ENCODE measurements at regions not wholly inside any gene's neighbourhood (a gene's known extent, or its start where the extent isn't known, plus 50 kb on each side); places are given as distances from the start of the nearest gene placed in this dataset.

- no peak for DNase-seq
Measured at GRCh38 chr15:95265419-95265997, 1034.1 kb downstream of the MCTP2 start.

- DNase-seq = no peak
Measured at GRCh38 chr15:95266451-95267061, 1035.2 kb downstream of the MCTP2 start.

- DNase-seq = no peak
Measured at GRCh38 chr15:95267481-95267880, 1036.1 kb downstream of the MCTP2 start.

GRCh38 chr15:95269242-95270183 is 1038.2 kb downstream of the MCTP2 start:
- no peak for DNase-seq

GRCh38 chr15:95274101-95274500 is 1042.7 kb downstream of the MCTP2 start:
- no peak for DNase-seq

- DNase-seq = no peak
Measured at GRCh38 chr15:95277266-95277665, 1045.9 kb downstream of the MCTP2 start.

GRCh38 chr15:95278532-95279245 is 1047.3 kb downstream of the MCTP2 start:
- no peak for DNase-seq

- no peak for DNase-seq
Measured at GRCh38 chr15:95279277-95280019, 1048.1 kb downstream of the MCTP2 start.

GRCh38 chr15:95280711-95281110 is 1049.3 kb downstream of the MCTP2 start:
- no peak for DNase-seq

GRCh38 chr15:95281470-95281869 is 1049.0 kb upstream of the NR2F2 start:
- DNase-seq = no peak

GRCh38 chr15:95284492-95284891 is 1046.0 kb upstream of the NR2F2 start:
- DNase-seq = no peak

- DNase-seq = no peak
Measured at GRCh38 chr15:95284933-95285421, 1045.5 kb upstream of the NR2F2 start.

GRCh38 chr15:95286352-95286880 is 1044.1 kb upstream of the NR2F2 start:
- no peak for DNase-seq

- DNase-seq = no peak
Measured at GRCh38 chr15:95287720-95288103, 1042.8 kb upstream of the NR2F2 start.

- DNase-seq = no peak
Measured at GRCh38 chr15:95288626-95289025, 1041.9 kb upstream of the NR2F2 start.

GRCh38 chr15:95290176-95290974 is 1040.1 kb upstream of the NR2F2 start:
- DNase-seq = no peak

GRCh38 chr15:95291898-95292472 is 1038.5 kb upstream of the NR2F2 start:
- DNase-seq = no peak

GRCh38 chr15:95292785-95293450 is 1037.6 kb upstream of the NR2F2 start:
- no peak for DNase-seq

- no peak for DNase-seq
Measured at GRCh38 chr15:95293456-95294031, 1037.0 kb upstream of the NR2F2 start.

- no peak for DNase-seq
Measured at GRCh38 chr15:95295363-95295762, 1035.1 kb upstream of the NR2F2 start.
